GM19455 (cell line): ENCODE measurements at regions not wholly inside any gene's neighbourhood (a gene's known extent, or its start where the extent isn't known, plus 50 kb on each side); places are given as distances from the start of the nearest gene placed in this dataset.

ENCODE experiments used
- ATAC-seq: cut with Tn5 transposase; IDR thresholded peaks from one replicate; pipeline ENCODE4 v1.9.1; 2021; ENCODE audit not compliant: unreplicated experiment

GRCh38 chr6:122098201-122098678 is 301.2 kb upstream of the HSF2 start:
- no peak for ATAC-seq

- ATAC-seq, result no peak
Measured at GRCh38 chr6:122102026-122102425, 297.4 kb upstream of the HSF2 start.

- ATAC-seq, result no peak
Measured at GRCh38 chr6:122107256-122107852, 292.1 kb upstream of the HSF2 start.

GRCh38 chr6:122109075-122109474 is 290.4 kb upstream of the HSF2 start:
- ATAC-seq, result no peak

- ATAC-seq, result no peak
Measured at GRCh38 chr6:122114717-122115116, 284.7 kb upstream of the HSF2 start.

GRCh38 chr6:122116119-122116834 is 283.2 kb upstream of the HSF2 start:
- ATAC-seq, result no peak

- ATAC-seq, result no peak
Measured at GRCh38 chr6:122116835-122117627, 282.4 kb upstream of the HSF2 start.

- ATAC-seq, result no peak
Measured at GRCh38 chr6:122118945-122119506, 280.4 kb upstream of the HSF2 start.

- ATAC-seq, result no peak
Measured at GRCh38 chr6:122122202-122122601, 277.2 kb upstream of the HSF2 start.

- no peak for ATAC-seq
Measured at GRCh38 chr6:122122686-122123085, 276.8 kb upstream of the HSF2 start.

GRCh38 chr6:122124908-122125307 is 274.5 kb upstream of the HSF2 start:
- ATAC-seq, result no peak

GRCh38 chr6:122126894-122127293 is 272.6 kb upstream of the HSF2 start:
- ATAC-seq, result no peak

GRCh38 chr6:122128445-122128844 is 271.0 kb upstream of the HSF2 start:
- no peak for ATAC-seq

- no peak for ATAC-seq
Measured at GRCh38 chr6:122129313-122130025, 270.0 kb upstream of the HSF2 start.

- no peak for ATAC-seq
Measured at GRCh38 chr6:122130026-122130348, 269.5 kb upstream of the HSF2 start.

GRCh38 chr6:122130518-122130917 is 268.9 kb upstream of the HSF2 start:
- no peak for ATAC-seq

- ATAC-seq, result no peak
Measured at GRCh38 chr6:122136386-122136785, 263.1 kb upstream of the HSF2 start.

- ATAC-seq, result no peak
Measured at GRCh38 chr6:122140031-122140430, 259.4 kb upstream of the HSF2 start.

- ATAC-seq, result no peak
Measured at GRCh38 chr6:122141246-122141645, 258.2 kb upstream of the HSF2 start.

- ATAC-seq, result no peak
Measured at GRCh38 chr6:122143813-122144601, 255.4 kb upstream of the HSF2 start.
